GM12892 (cell line): ENCODE measurements at regions not wholly inside any gene's neighbourhood (a gene's known extent, or its start where the extent isn't known, plus 50 kb on each side); places are given as distances from the start of the nearest gene placed in this dataset.

ENCODE experiments used
- POLR2A ChIP-seq: IDR thresholded peaks from 2 replicates; pipeline ENCODE4 v1.6.1; 2011; ENCODE audit warnings: low read depth, low read length, control low read depth
- POLR2AphosphoS5 ChIP-seq: IDR thresholded peaks from 2 replicates; pipeline ENCODE4 v1.6.1; 2011; ENCODE audit warnings: low read depth, low read length, control low read depth
- TAF1 ChIP-seq: IDR thresholded peaks from 2 replicates; pipeline ENCODE4 v1.6.1; 2011; ENCODE audit warnings: low read depth, mild to moderate bottlenecking, control low read depth, low read length, borderline replicate concordance

DNA sequence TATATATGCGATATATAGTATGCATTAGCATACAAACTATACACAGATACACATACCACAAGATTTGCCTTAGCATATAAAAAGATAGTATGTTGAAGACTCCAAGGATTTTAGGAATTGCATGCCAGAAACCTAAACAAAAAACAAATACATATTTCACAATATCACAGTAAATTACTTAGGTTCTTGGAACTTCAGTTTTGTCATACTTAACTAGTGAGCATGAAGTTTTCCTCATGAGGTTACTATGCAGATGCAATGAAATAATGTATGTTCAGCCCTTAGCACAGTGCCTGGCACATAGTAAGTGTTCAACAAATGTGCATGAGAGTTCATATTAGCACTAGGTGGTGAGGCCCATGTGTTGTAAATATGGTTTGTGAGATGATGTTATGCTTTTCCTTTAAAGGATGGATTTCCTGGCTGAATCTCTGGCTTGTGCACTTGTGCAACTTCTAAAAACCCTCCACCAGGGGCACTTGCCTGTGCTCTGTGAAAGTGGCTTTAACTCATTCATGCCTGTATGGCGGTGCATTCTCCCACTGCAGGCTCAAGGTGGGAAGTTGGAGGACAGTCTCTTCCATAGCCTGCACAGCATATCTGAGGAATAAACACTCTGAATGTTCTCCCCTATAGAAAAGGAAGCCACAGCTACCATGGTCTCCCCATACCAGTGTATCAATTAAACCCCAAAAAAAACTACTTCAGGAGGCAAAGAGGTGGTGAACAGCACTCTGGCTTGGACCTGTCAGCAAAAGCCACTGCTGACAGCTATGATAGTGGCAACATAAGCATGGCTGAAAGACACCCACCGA, 624.1 kb upstream of the CDH4 start:
- TF ChIP-seq POLR2A = no peak
- no peak for TF ChIP-seq POLR2AphosphoS5
- no peak for TF ChIP-seq TAF1
